Neural cell (in vitro differentiated cells): ENCODE measurements at regions not wholly inside any gene's neighbourhood (a gene's known extent, or its start where the extent isn't known, plus 50 kb on each side); places are given as distances from the start of the nearest gene placed in this dataset.

Source experiments
- CTCF ChIP-seq: fragments of 450-650 bp; IDR thresholded peaks from 2 replicates; pipeline ENCODE4 v1.5.1; 2014; ENCODE audit warnings: antibody characterized with exemption, mild to moderate bottlenecking, moderate library complexity; ENCODE audit not compliant: poor library complexity, severe bottlenecking
- EP300 ChIP-seq: fragments of 450-650 bp; conservative IDR thresholded peaks from 2 replicates; pipeline ENCODE4 v1.6.1; 2014; ENCODE audit warnings: antibody characterized with exemption, mild to moderate bottlenecking, moderate library complexity; ENCODE audit not compliant: poor library complexity, severe bottlenecking
- EZH2 ChIP-seq: fragments of 200-600, 300-800 bp; shearing (Covaris generic), sonication (generic); IDR thresholded peaks from 2 replicates; pipeline ENCODE4 v1.6.1; 2014; ENCODE audit warnings: antibody characterized with exemption, low read length, borderline replicate concordance, mild to moderate bottlenecking; ENCODE audit not compliant: insufficient read depth, poor library complexity, severe bottlenecking
- MXI1 ChIP-seq: fragments of 450-650 bp; conservative IDR thresholded peaks from 2 replicates; pipeline ENCODE4 v1.6.1; 2014; ENCODE audit warnings: antibody characterized with exemption, mild to moderate bottlenecking; ENCODE audit not compliant: poor library complexity, severe bottlenecking
- POLR2AphosphoS5 ChIP-seq: IDR thresholded peaks from 2 replicates; pipeline ENCODE4 v1.6.1; 2012
- RAD21 ChIP-seq: fragments of 450-650 bp; conservative IDR thresholded peaks from 2 replicates; pipeline ENCODE4 v1.6.1; 2014; ENCODE audit warnings: antibody characterized with exemption, mild to moderate bottlenecking, moderate library complexity
- REST ChIP-seq: IDR thresholded peaks from 2 replicates; pipeline ENCODE4 v1.6.1; 2012; ENCODE audit warnings: borderline replicate concordance
- TAF1 ChIP-seq: IDR thresholded peaks from 2 replicates; pipeline ENCODE4 v1.6.1; 2012; ENCODE audit warnings: low read depth

GRCh38 chr2:40975151-40975550 lies 523.3 kb upstream of the SLC8A1 start:
- no peak for TF ChIP-seq CTCF
- TF ChIP-seq MXI1 = no peak
- peak; percentile 81 for TF ChIP-seq EP300
- no peak for TF ChIP-seq RAD21
- no peak for TF ChIP-seq REST
- TF ChIP-seq POLR2AphosphoS5 = peak; percentile 60
- no peak for TF ChIP-seq TAF1
- no peak for TF ChIP-seq EZH2
